ENCODE measurements at regions not wholly inside any gene's neighbourhood (a gene's known extent, or its start where the extent isn't known, plus 50 kb on each side); places are given as distances from the start of the nearest gene placed in this dataset.

DNA sequence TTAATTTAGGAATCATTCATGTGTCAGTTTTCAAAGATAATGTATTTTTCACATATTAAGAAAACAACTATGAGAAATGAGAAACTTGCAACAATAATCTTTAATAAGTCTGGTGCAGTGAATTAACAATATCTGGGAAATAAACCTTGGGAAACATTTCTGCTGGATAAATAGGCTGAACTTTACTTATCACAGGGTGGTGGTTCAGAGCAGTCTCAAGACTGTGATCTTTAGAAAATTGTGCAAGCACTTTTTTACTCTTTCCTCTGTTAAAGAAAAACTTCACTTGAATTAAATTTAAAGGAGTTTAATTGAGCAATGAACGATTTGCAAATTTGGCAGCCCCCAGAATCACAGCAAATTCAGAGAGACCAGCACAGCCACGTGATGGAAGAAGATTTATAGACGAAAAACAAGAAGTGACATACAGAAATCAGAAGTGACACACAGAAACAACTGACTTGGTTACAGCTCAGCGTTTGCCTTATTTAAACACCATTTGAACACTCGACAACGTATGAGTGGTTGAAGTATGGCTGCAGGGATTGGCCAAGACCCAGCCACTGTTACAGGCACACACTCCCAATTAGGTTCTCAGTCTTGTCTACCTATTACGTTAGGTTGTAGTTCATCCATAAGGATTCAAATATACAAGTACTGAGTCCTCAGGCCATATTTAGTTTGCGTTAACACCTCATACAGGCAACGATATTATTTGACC is 631.9 kb downstream of the SLCO4C1 start:
- Histone ChIP-seq H3K79me2 (ENCODE audit: insufficient read depth, low read depth, low read length) (no peaks in the 10 kb centered on the region), H3K9me3 (ENCODE audit: low read length) (no peaks in the 10 kb centered on the region), H3K36me3 (ENCODE audit: insufficient read depth, low read length) (no peaks in the 10 kb centered on the region), H3K4me2 (ENCODE audit: low read length) (no peak overlapping the region), H4K20me1 (ENCODE audit: insufficient read depth, low read length) (no peaks in the 10 kb centered on the region), H3K4me3 (ENCODE audit: low read depth, low read length, poor library complexity, severe bottlenecking) (no peak overlapping the region), H3K9me2 (ENCODE audit: insufficient read depth, low read length) (no peaks in the 10 kb centered on the region), H3K27ac (ENCODE audit: low read depth, low read length, poor library complexity, severe bottlenecking) (no peak overlapping the region), H2AFZ (ENCODE audit: low read length) (no peak overlapping the region), H3K4me1 (ENCODE audit: insufficient read depth, low read length, poor library complexity, severe bottlenecking) (no peaks in the 10 kb centered on the region)
- intact Hi-C loops (cut with micrococcal nuclease; ENCODE audit: unreplicated experiment): no loop called here
- ChIA-PET CTCF (ENCODE audit: unreplicated experiment) (no interaction called here), POLR2A (no interaction called here)
- no peak for DNase-seq (ENCODE audit: low spot score)
- no peak for TF ChIP-seq EZH2phosphoT487 (IDR thresholded peaks at IDR 0.05; ENCODE audit: borderline replicate concordance, low read depth, low read length)
- TF ChIP-seq, protein P1, sequence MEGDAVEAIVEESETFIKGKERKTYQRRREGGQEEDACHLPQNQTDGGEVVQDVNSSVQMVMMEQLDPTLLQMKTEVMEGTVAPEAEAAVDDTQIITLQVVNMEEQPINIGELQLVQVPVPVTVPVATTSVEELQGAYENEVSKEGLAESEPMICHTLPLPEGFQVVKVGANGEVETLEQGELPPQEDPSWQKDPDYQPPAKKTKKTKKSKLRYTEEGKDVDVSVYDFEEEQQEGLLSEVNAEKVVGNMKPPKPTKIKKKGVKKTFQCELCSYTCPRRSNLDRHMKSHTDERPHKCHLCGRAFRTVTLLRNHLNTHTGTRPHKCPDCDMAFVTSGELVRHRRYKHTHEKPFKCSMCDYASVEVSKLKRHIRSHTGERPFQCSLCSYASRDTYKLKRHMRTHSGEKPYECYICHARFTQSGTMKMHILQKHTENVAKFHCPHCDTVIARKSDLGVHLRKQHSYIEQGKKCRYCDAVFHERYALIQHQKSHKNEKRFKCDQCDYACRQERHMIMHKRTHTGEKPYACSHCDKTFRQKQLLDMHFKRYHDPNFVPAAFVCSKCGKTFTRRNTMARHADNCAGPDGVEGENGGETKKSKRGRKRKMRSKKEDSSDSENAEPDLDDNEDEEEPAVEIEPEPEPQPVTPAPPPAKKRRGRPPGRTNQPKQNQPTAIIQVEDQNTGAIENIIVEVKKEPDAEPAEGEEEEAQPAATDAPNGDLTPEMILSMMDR (conservative IDR thresholded peaks at IDR 0.05; ENCODE audit: low read length): no peak
- BruUV-seq (replicated peaks): no TSS peak

DNA sequence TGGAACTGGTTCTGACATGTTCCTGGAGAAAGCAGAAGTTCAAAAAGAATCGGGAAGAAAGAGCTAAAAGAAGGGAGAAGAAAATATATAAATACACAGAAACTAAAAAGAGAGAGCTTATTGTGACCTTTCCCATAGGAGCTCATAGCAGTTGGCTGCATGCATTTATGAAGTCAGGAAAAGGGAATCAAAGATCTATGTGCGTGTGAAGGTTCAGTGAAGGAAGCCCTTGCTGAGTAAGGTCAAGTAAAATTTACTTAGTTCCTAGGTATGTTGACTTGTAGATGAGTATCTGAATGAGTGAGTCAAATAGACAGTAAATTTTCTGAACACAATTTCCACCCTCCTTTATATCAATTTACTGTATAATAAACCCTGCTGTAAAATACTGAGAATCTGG is 632.5 kb downstream of the SLCO4C1 start:
- Histone ChIP-seq H3K4me2 (ENCODE audit: low read length) (no peak overlapping the region), H3K4me1 (ENCODE audit: insufficient read depth, low read length, poor library complexity, severe bottlenecking) (no peaks in the 10 kb centered on the region), H2AFZ (ENCODE audit: low read length) (no peak overlapping the region), H3K79me2 (ENCODE audit: insufficient read depth, low read depth, low read length) (no peaks in the 10 kb centered on the region), H3K9me3 (ENCODE audit: low read length) (no peaks in the 10 kb centered on the region), H3K27ac (ENCODE audit: low read depth, low read length, poor library complexity, severe bottlenecking) (no peak overlapping the region), H3K9me2 (ENCODE audit: insufficient read depth, low read length) (no peaks in the 10 kb centered on the region), H4K20me1 (ENCODE audit: insufficient read depth, low read length) (no peaks in the 10 kb centered on the region), H3K36me3 (ENCODE audit: insufficient read depth, low read length) (no peaks in the 10 kb centered on the region), H3K4me3 (ENCODE audit: low read depth, low read length, poor library complexity, severe bottlenecking) (no peak overlapping the region)
- POLR2A ChIA-PET: interaction anchor here (0.6 kb wide), 2 partner anchors 81 to 1849 kb away, joined by 4 to 7 read pairs; no protein-coding TSS in a partner anchor
- DNase-seq (ENCODE audit: low spot score): no peak
- CTCF ChIA-PET (ENCODE audit: unreplicated experiment): no interaction called here
- BruUV-seq (replicated peaks): no TSS peak
- intact Hi-C loops (cut with micrococcal nuclease; ENCODE audit: unreplicated experiment): no loop called here
- TF ChIP-seq, protein P1 (conservative IDR thresholded peaks at IDR 0.05; ENCODE audit: low read length): no peak
- no peak for TF ChIP-seq EZH2phosphoT487 (IDR thresholded peaks at IDR 0.05; ENCODE audit: borderline replicate concordance, low read depth, low read length)

DNA sequence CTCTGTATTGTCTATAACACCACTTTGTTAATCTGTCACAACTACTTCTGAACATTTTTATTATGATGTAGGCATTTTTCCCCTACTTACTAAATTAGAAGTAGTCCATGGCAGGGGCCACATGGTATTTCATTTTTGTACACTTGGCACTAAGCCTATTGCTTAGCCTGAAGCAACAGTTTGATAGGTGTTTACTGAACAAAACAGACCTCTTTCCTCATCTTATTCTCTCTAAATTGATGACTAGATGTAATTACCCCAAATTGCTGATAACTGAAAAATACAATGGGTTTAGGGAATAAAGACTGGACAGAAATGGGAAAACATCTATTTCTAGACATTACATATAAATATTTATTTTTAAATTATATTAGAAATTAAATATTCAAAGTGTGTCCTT is 633.8 kb downstream of the SLCO4C1 start:
- intact Hi-C loops (cut with micrococcal nuclease; ENCODE audit: unreplicated experiment): no loop called here
- H3K4me1 ChIP-seq (ENCODE audit: insufficient read depth, low read length, poor library complexity, severe bottlenecking): no peaks in the 10 kb centered on the region
- H3K36me3 ChIP-seq (ENCODE audit: insufficient read depth, low read length): no peaks in the 10 kb centered on the region
- no peaks in the 10 kb centered on the region for H4K20me1 ChIP-seq (ENCODE audit: insufficient read depth, low read length)
- H3K4me3 ChIP-seq (ENCODE audit: low read depth, low read length, poor library complexity, severe bottlenecking): no peak overlapping the region
- no peak for DNase-seq (ENCODE audit: low spot score)
- CTCF ChIA-PET (ENCODE audit: unreplicated experiment): no interaction called here
- no peak overlapping the region for H3K27ac ChIP-seq (ENCODE audit: low read depth, low read length, poor library complexity, severe bottlenecking)
- no peak overlapping the region for H3K4me2 ChIP-seq (ENCODE audit: low read length)
- H3K9me2 ChIP-seq (ENCODE audit: insufficient read depth, low read length): no peaks in the 10 kb centered on the region
- no peaks in the 10 kb centered on the region for H3K79me2 ChIP-seq (ENCODE audit: insufficient read depth, low read depth, low read length)
- POLR2A ChIA-PET: no interaction called here
- no peaks in the 10 kb centered on the region for H3K9me3 ChIP-seq (ENCODE audit: low read length)
- no TSS peak for BruUV-seq (replicated peaks)
- no peak overlapping the region for H2AFZ ChIP-seq (ENCODE audit: low read length)
- TF ChIP-seq EZH2phosphoT487 (IDR thresholded peaks at IDR 0.05; ENCODE audit: borderline replicate concordance, low read depth, low read length): no peak
- TF ChIP-seq, protein P1 (conservative IDR thresholded peaks at IDR 0.05; ENCODE audit: low read length): no peak

Measured in OCI-LY7 (cell line).